Dedifferentiated amniotic fluid mesenchymal stem cell (primary cell): ENCODE measurements at regions not wholly inside any gene's neighbourhood (a gene's known extent, or its start where the extent isn't known, plus 50 kb on each side); places are given as distances from the start of the nearest gene placed in this dataset.
"Not testable (repeated sequence)": the region's sequence is repeated elsewhere in the genome, so short reads cannot be mapped to it uniquely, and the experiment has no call there.

ENCODE experiments used
- DNase-seq: peaks from one replicate; pipeline ENCODE4 v3.0.0-alpha.2; 2016; ENCODE audit errors: extremely low spot score

DNA sequence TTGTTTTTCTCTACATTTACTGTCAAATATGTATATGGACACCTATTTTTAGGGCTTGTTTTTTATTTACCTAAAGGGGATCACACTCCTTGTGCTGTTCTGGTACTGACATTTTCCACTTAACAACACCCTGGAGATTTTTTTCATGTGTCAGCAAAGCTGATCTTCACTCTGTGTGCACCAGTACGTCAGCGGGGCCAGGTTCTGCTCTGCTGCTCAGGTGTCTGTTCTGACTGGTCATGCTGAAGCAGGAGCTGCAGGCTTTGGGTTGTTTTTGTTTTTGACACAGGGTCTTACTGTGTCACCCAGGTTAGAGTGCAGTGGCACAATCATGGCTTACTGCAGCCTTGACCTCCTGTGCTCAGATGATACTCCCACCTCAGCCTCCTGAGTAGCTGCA lies 81.9 kb upstream of the CCND2 start:
- no peak for DNase-seq

DNA sequence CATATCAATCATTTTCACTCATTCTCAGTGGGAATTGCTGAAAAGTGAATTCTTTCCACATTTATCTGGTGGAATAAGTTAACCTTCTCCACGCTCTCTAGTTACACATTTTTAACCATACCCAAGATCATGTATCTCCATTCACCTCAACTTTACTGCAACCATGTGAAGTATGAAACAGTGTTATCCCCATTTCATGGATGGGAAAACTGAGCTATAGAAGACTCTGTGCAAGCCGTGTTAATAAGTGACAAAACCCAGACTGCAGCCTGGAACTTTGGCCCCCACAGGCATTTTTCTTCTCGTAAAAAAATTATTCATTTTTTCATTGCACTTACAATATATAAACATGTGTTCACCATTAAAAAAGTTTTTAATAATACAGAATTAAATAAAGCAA lies 82.4 kb upstream of the CCND2 start:
- DNase-seq, result no peak

- DNase-seq, result no peak
These were observed 83.0 kb upstream of the CCND2 start for GRCh38 chr12:4190366-4191063.

DNA sequence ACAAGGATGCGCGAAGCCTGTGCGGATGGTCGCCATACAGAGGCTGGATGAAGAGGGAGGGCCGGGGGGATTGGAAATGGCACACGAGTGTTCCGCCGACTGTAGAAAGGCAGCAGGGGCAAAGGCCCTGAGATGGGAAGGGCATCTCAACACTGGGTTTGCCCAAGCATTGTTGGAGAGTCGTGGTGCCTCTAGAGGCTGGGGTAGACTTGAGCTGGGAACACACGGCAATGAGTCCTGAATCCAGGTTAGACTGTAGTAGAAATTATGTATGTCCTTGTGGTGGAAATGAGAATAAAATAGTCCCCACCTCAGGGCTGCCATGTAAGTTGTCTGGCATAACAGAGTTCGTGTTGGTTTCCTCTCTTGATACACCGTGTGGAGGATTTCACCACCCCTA lies 83.8 kb upstream of the CCND2 start:
- DNase-seq, result no peak

GRCh38 chr12:4187916-4188315 lies 85.6 kb upstream of the CCND2 start:
- DNase-seq, result no peak

DNA sequence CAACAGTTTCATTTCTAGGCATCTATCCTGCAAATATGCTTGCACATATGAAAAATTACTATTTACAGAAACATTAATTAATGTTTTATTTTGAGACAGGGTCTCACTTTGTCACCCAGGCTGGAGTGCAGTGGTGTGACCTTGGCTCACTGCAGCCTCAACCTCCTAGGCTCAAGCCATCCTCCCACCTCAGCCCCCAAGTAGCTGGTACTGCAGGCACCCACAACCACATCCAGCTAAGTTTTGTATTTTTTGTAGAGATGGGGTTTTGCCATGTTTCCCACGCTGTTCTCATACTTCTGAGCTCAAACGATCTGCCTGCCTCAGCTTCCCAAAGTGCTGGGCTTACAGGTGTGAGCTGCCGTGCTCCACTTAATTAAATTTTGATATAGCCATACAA lies 86.2 kb upstream of the CCND2 start:
- DNase-seq, result not testable (repeated sequence)

- DNase-seq, result no peak
These were observed 95.0 kb upstream of the CCND2 start for GRCh38 chr12:4178424-4179170.

GRCh38 chr12:4177262-4177661 lies 96.3 kb upstream of the CCND2 start:
- DNase-seq, result no peak

- no peak for DNase-seq
These were observed 97.4 kb upstream of the CCND2 start for GRCh38 chr12:4176168-4176567.

DNA sequence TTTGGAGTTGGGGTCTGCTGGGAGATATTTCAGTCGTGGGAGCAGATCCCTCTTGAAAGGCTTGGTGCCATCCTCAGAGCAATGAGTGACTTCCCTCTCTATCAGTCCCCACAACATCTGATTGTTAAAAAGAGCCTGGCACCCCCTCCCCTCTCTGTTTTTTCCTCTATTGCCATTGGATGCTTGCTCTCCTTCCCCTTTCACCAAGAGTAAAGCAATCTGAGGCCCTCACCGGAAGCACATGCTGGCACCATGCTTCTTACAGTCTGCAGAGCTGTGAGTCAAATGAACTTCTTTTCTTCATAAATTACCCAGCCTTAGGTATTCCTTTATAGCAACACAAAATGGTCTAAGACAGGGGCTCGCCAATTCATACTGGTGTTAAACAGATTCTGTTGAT lies 99.1 kb upstream of the CCND2 start:
- no peak for DNase-seq

GRCh38 chr12:4172999-4173398 lies 100.6 kb upstream of the CCND2 start:
- DNase-seq, result peak; percentile 26

DNA sequence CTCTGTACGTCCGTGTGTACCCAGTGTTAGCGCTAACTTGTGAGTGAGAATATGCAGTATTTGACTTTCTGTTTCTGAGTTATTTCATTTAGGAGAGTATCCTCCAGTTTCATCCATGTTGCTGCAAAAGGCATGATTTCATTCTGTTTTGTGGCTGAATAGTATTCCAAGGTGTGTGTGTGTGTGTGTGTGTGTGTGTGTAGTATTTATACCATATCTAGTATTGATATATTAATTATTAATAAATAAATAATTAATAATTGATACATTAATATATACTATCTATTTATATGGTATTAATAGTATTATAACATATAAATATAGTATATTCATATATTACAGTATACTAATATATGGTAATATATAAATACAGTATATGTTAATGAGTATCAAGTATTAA lies 101.8 kb upstream of the CCND2 start:
- DNase-seq, result no peak

DNA sequence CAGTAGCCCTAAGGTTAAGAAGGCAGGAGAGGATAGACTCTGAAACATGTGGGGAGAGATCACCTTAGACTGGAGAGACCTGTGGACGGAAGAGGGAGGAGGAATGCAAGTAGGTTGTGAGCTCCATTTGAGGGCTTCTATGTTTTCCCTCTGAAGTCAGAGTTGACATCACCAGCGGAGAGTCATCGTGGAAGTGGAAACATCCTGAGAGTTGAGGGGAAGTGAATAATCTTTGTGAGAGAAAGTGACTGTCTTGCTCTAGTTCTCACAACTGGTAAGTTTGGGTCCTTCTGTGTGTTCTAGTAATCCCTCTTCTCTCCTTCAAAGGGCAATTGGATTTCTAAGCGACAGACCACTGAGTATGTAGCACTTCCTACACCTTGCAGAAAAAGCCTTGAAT lies 103.6 kb upstream of the CCND2 start:
- DNase-seq, result no peak

GRCh38 chr12:4169531-4169930 lies 104.0 kb upstream of the CCND2 start:
- no peak for DNase-seq

GRCh38 chr12:4168036-4168435 lies 105.5 kb upstream of the CCND2 start:
- no peak for DNase-seq

- peak; percentile 23 for DNase-seq
These were observed 108.7 kb upstream of the CCND2 start for GRCh38 chr12:4164559-4165558.

DNA sequence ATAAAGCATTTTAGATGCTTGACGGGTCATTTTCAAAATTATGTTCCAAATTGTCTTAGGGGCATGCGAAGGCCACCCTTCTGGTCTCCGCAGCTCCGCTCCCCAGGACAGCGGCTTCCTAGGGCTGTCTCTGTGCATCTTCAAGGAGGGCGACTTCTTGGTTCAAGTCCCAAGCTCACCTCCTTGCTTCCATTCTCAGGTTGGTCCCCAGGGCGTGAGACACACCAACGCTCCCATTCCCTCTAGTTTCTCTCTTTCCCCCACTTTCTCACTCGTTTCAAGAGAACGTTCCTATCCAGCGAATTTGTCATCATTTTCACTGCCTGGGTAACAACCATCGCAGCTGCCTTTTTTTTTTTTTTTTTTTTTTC lies 109.4 kb upstream of the CCND2 start:
- no peak for DNase-seq

DNA sequence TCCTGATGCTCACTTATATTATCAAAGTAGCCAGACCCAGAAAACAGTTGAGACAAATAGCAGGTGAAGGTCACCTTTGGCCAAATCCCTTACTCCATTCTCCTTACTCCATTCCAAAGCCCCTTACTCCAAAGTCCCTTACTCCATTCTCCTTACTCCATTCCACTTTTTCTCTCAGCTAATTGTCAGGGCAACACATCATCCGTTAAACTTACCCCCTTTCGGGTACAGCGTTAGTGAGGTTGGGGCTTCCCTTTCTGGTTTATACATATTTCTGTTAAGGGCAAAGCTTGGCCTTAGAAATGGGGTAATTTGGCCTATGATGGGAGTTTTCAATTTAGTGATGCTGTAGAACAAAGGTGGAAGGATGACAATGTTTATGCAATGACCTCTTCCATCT lies 111.8 kb upstream of the CCND2 start:
- DNase-seq, result no peak

DNA sequence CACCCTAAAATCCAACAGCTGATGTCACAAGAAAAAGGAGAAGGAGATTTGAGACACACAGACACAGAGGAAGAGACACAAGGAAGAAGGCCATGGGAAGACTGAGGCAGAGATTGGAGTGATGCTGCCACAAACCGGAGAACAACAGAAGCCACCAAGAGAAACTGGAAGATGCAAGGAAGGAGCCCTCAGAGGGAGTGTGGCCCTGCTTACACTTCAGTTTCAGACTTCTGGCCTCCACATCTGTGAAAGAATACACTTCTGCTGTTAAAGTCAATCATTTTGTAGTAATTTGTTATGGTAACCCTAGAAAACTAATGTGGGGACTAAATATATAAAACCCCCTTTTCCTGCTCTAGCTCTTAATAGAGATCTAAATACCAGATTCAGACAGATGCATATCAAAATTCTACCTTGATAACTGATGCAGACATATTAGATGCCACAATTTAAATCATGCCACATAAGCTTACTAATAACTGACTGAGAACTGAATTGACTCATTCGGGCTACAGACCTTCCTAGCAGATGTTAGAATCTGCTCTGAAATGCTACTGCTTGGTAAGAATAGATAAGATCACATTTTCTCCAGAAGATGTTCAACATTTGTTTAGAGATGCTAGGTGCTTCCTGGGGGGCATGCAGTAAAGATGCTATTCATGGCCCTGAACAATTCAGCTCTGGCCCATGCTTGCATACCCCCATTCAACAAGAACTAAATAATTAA lies 113.1 kb upstream of the CCND2 start:
- DNase-seq, result no peak

DNA sequence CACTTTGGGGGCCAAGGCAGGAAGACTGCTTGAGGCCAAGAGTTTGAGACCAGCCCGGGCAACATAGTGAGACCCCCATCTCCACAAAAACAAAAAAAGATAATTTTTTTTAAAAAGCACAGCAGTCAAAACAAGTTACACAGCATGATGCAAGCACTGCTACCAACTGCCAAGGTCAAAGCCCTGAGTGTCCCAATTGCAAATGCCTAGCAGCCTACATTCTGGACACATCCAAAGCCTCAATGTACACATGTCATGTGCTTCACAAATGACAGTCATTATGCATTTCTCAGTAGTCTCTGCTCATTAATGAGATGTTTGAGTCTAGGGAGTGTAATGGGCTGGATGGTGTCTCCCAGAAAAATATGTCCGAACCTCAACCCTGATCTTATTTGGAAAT lies 113.7 kb upstream of the CCND2 start:
- DNase-seq, result no peak

DNA sequence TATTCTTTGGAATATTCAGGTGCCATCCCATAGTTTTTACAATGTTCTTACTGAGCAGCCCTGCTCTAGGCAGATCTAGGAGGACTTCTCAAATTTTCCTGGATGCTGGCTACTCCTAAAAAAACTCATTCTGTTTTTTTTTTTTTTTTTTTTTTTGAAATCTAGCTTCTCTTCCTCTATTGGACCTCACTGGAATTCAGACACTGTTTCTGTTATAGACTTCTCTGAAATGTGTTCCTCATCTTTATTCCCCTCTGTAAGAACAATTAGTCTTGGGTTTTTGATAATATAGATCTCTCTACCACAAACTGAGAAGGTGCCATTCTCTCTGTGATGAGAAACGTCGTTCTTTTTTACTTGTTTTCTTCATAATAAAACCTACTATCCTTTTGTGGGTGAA lies 115.3 kb upstream of the CCND2 start:
- DNase-seq, result no peak

DNA sequence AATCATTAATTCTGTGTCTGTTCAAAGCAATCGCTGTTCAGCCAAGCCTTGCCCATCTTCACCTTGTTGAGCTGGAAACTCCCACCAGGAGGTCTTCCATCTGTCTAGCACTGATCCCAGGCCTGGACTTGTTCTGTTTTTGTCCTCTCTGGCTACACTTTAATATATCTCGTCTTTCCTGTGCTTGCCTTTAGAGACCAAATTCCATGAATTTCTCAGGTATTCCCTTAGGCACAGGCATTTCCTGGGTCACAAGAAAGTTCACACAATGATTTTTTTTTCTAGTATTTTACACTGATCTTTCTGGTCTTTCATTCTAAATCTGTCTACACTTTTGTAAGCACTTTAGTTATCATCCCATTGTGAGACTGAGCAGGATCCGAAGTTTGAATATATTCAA lies 116.4 kb upstream of the CCND2 start:
- DNase-seq, result no peak
